CD14-positive monocyte (primary cell): ENCODE measurements at regions not wholly inside any gene's neighbourhood (a gene's known extent, or its start where the extent isn't known, plus 50 kb on each side); places are given as distances from the start of the nearest gene placed in this dataset.

Experiments
- DNase-seq, 3 donors: peaks; one replicate each; pipeline ENCODE4 v3.0.0-alpha.2; 2011 to 2022
- H2AFZ ChIP-seq: 2 replicates; pipeline ENCODE4 v1.6.0; 2012; ENCODE audit warnings: mild to moderate bottlenecking, low read depth, low read length, inconsistent platforms; ENCODE audit not compliant: insufficient read depth, poor library complexity, severe bottlenecking
- H3K27ac ChIP-seq, 2 donors: 1 replicate in 1 of 2; 2 replicates in 1 of 2; pipeline ENCODE4 v1.5.1; 2012 to 2013; ENCODE audit warnings: low read length in 2 of 2, control low read depth in 1 of 2, inconsistent platforms in 1 of 2, low read depth in 1 of 2, mild to moderate bottlenecking in 1 of 2
- H3K27me3 ChIP-seq, 2 donors: one replicate each; pipeline versions ENCODE4 v1.6.0 to v1.6.1; 2011 to 2013; ENCODE audit warnings: low read length in 2 of 2; ENCODE audit not compliant: control insufficient read depth in 2 of 2, insufficient read depth in 2 of 2
- H3K36me3 ChIP-seq, 2 donors: replicated peaks in 1 of 2; 1 replicate in 1 of 2; 2 replicates in 1 of 2; pipeline versions ENCODE4 v1.5.1 to v1.6.1; 2012 to 2013; ENCODE audit warnings: low read length in 2 of 2, control low read depth in 1 of 2, inconsistent platforms in 1 of 2, mild to moderate bottlenecking in 1 of 2; ENCODE audit not compliant: insufficient read depth in 2 of 2, control insufficient read depth in 1 of 2
- H3K4me1 ChIP-seq, 2 donors: 1 replicate in 1 of 2; 2 replicates in 1 of 2; pipeline versions ENCODE4 v1.5.1 to v1.6.1; 2012 to 2013; ENCODE audit warnings: low read length in 2 of 2, control low read depth in 1 of 2, inconsistent platforms in 1 of 2, mild to moderate bottlenecking in 1 of 2, moderate library complexity in 1 of 2; ENCODE audit not compliant: insufficient read depth in 2 of 2, control insufficient read depth in 1 of 2
- H3K4me2 ChIP-seq: replicated peaks from 2 replicates; pipeline ENCODE3; 2012; ENCODE audit warnings: low read length, moderate library complexity, mild to moderate bottlenecking; ENCODE audit not compliant: poor library complexity, severe bottlenecking; ENCODE audit errors: extremely low read depth
- H3K4me3 ChIP-seq, 3 experiments: fragments of 200-600 bp in 1 of 3; sonication (generic) in 1 of 3; replicated peaks in 1 of 3; 1 replicate in 2 of 3; 2 replicates in 1 of 3; pipeline ENCODE4 v1.5.1; 2011 to 2013; ENCODE audit warnings: low read length in 3 of 3, mild to moderate bottlenecking in 3 of 3, control low read depth in 2 of 3, low read depth in 2 of 3, inconsistent platforms in 1 of 3, moderate library complexity in 1 of 3
- H3K79me2 ChIP-seq: 2 replicates; pipeline ENCODE4 v1.6.0; 2012; ENCODE audit warnings: mild to moderate bottlenecking, control low read depth, inconsistent platforms, low read length, moderate library complexity; ENCODE audit not compliant: insufficient read depth
- H3K9ac ChIP-seq: 2 replicates; pipeline ENCODE4 v1.6.0; 2017; ENCODE audit warnings: low read length, mild to moderate bottlenecking; ENCODE audit not compliant: insufficient read depth, poor library complexity, severe bottlenecking
- H3K9me3 ChIP-seq, 2 donors: replicated peaks in 1 of 2; 1 replicate in 1 of 2; 2 replicates in 1 of 2; pipeline versions ENCODE4 v1.5.1 to v1.6.1; 2012 to 2013; ENCODE audit warnings: low read length in 2 of 2, control low read depth in 1 of 2; ENCODE audit not compliant: control insufficient read depth in 1 of 2, insufficient read depth in 1 of 2
- H4K20me1 ChIP-seq: 2 replicates; pipeline ENCODE4 v1.6.0; 2012; ENCODE audit warnings: mild to moderate bottlenecking, low read length, control low read depth, moderate library complexity; ENCODE audit not compliant: insufficient read depth
- H3K27ac Mint-ChIP-seq, 7 donors: one replicate each; pipeline ENCODE4 v1.8.0; 2020; ENCODE audit warnings: mild to moderate bottlenecking in 7 of 7, mixed read lengths in 7 of 7, moderate library complexity in 6 of 7, inconsistent platforms in 2 of 7
- H3K27me3 Mint-ChIP-seq, 3 donors: one replicate each; pipeline ENCODE4 v1.8.0; 2021 to 2022; ENCODE audit warnings: low read depth in 3 of 3, mild to moderate bottlenecking in 3 of 3, mixed read lengths in 3 of 3, moderate library complexity in 3 of 3, inconsistent platforms in 1 of 3
- H3K36me3 Mint-ChIP-seq, 2 donors: one replicate each; pipeline ENCODE4 v1.8.0; 2020; ENCODE audit warnings: mixed read lengths in 2 of 2, inconsistent platforms in 1 of 2, mild to moderate bottlenecking in 1 of 2
- H3K4me1 Mint-ChIP-seq: one replicate; pipeline ENCODE4 v1.8.0; 2020; ENCODE audit warnings: mild to moderate bottlenecking, mixed read lengths
- H3K4me3 Mint-ChIP-seq, 2 donors: one replicate each; pipeline ENCODE4 v1.8.0; 2020; ENCODE audit warnings: mild to moderate bottlenecking in 2 of 2, mixed read lengths in 2 of 2, moderate library complexity in 1 of 2
- H3K9me3 Mint-ChIP-seq, 7 donors: one replicate each; pipeline ENCODE4 v1.8.0; 2020 to 2022; ENCODE audit warnings: mixed read lengths in 7 of 7, mild to moderate bottlenecking in 6 of 7, moderate library complexity in 6 of 7, inconsistent platforms in 2 of 7
- whole genome bisulfite sequencing: methylation state at CpG from one replicate; pipeline ENCODE4 v1.1.5; 2013; ENCODE audit warnings: missing lambda C conversion rate; ENCODE audit not compliant: insufficient coverage; 5-methylcytosine and 5-hydroxymethylcytosine counted together
- intact Hi-C, 2 donors: fragments of 100-400 bp; cut with micrococcal nuclease; formaldehyde crosslinking; loops; one replicate each; pipeline versions ENCODE4 v1.15.0 to v1.15.1; 2023
- TF ChIP-seq, protein P1 (sequence below): fragments of 200-600 bp; IDR thresholded peaks from one replicate; pipeline ENCODE4 v1.8.0; 2022; ENCODE audit warnings: antibody characterized with exemption, mild to moderate bottlenecking

DNA sequence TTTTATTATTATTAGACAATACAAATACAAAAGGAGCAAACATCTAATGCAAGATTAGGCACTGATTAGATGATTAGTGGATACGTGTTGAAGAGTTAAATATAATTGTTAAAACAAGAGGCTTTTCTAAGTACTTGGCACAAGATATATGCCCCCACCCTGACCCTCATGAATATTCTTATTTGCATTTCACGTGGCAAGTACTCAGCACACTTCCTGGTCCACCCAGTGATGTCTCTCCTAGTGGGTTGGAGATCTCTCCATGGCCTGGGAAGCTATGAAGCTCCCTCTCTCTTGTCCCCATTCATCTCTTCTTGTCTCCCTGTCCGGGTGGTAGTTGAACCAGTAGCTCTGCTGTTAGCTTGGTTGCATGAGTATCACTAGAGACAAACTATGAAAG, 375.3 kb downstream of the ADRA2A start:
- Histone ChIP-seq H3K9ac (no peak overlapping the region), H3K36me3 (no peaks in the 10 kb centered on the region), H3K27me3 (no peaks in the 10 kb centered on the region), H3K9me3 (no peaks in the 10 kb centered on the region), H3K4me3 (no peak overlapping the region), H3K4me1 (no peaks in the 10 kb centered on the region), H3K4me2 (no peak overlapping the region), H3K79me2 (no peaks in the 10 kb centered on the region), H4K20me1 (no peaks in the 10 kb centered on the region), H2AFZ (no peak overlapping the region), H3K27ac (no peak overlapping the region)
- Mint-ChIP-seq H3K4me3 (no peak overlapping the region), H3K4me1 (no peaks in the 10 kb centered on the region), H3K9me3 (peaks cover 0 to 6% (median 0%) of the 10 kb centered on the region in 7 donors), H3K27me3 (no peaks in the 10 kb centered on the region), H3K27ac (no peak overlapping the region), H3K36me3 (no peaks in the 10 kb centered on the region)
- TF ChIP-seq, protein P1, sequence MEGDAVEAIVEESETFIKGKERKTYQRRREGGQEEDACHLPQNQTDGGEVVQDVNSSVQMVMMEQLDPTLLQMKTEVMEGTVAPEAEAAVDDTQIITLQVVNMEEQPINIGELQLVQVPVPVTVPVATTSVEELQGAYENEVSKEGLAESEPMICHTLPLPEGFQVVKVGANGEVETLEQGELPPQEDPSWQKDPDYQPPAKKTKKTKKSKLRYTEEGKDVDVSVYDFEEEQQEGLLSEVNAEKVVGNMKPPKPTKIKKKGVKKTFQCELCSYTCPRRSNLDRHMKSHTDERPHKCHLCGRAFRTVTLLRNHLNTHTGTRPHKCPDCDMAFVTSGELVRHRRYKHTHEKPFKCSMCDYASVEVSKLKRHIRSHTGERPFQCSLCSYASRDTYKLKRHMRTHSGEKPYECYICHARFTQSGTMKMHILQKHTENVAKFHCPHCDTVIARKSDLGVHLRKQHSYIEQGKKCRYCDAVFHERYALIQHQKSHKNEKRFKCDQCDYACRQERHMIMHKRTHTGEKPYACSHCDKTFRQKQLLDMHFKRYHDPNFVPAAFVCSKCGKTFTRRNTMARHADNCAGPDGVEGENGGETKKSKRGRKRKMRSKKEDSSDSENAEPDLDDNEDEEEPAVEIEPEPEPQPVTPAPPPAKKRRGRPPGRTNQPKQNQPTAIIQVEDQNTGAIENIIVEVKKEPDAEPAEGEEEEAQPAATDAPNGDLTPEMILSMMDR: no peak
- no CpG with 5 or more reads among the region's 3 CpGs for WGBS
- intact Hi-C loops: no loop called here
- no peak for DNase-seq

DNA sequence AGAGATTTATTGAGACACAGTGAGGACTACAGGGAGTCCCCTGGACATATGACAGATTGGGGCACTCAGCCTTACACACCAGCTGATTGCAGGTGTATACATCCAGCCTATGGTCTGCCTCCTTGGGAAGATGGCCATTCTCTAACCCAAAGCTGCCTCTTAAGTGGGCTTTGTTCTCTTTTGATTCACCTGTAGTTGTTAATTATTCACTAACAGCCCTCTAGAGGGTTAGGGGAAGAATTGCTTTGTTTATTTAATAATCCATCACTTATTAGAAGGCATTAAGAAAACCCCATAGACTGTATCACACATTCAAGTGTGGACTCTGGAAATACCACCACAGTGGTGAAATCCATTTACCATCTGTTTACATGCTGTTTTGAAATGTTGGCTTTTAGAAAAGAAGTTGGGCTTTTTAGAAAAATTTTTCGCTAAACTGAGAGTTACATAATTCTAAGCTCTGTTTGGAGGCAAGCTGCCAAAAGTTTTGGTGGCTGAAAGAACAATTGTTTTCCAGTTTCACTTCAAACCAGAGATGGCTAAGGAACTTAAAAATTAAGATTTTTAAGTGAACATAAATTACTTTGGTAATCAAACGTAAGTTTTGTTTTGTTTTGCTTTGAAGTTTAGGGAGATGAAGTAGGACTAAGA, 379.1 kb downstream of the ADRA2A start:
- H3K9ac ChIP-seq: no peak overlapping the region
- no peak overlapping the region for H2AFZ ChIP-seq
- H3K36me3 ChIP-seq: no peaks in the 10 kb centered on the region
- H3K4me3 Mint-ChIP-seq: no peak overlapping the region
- no peaks in the 10 kb centered on the region for H3K9me3 ChIP-seq
- peaks cover 0 to 6% (median 2%) of the 10 kb centered on the region in 7 donors for H3K9me3 Mint-ChIP-seq
- H3K4me1 Mint-ChIP-seq: no peaks in the 10 kb centered on the region
- H3K27me3 ChIP-seq: no peaks in the 10 kb centered on the region
- H3K36me3 Mint-ChIP-seq: no peaks in the 10 kb centered on the region
- H3K4me3 ChIP-seq: no peak overlapping the region
- no peak overlapping the region for H3K4me2 ChIP-seq
- no peak overlapping the region for H3K27ac Mint-ChIP-seq
- no peak overlapping the region for H3K27ac ChIP-seq
- no CpG with 5 or more reads among the region's 2 CpGs for WGBS
- TF ChIP-seq, protein P1: no peak
- DNase-seq: no peak
- H3K79me2 ChIP-seq: no peaks in the 10 kb centered on the region
- intact Hi-C loops: no loop called here
- no peaks in the 10 kb centered on the region for H3K4me1 ChIP-seq
- peaks cover 0 to 2% (median 0%) of the 10 kb centered on the region in 3 donors for H3K27me3 Mint-ChIP-seq
- H4K20me1 ChIP-seq: no peaks in the 10 kb centered on the region
